Endothelial cell of umbilical vein (primary cell): ENCODE measurements at regions not wholly inside any gene's neighbourhood (a gene's known extent, or its start where the extent isn't known, plus 50 kb on each side); places are given as distances from the start of the nearest gene placed in this dataset.

Experiments
- BruUV-seq: library from RNA; stranded (reverse); fragments of 400-500 nt; replicated peaks from 2 replicates; lab custom pipeline; 2021; lab: Mats Ljungman, UMichigan
- CTCF ChIA-PET: fragments of 300-600, 350-600 bp; sonication (Branson Sonifier 250); formaldehyde crosslinking; loops from one replicate; lab custom pipeline; 2021; ENCODE audit warnings: antibody characterized with exemption, inconsistent platforms; lab: Charles Lee
- POLR2A ChIA-PET: fragments of 300-600, 350-600 bp; sonication (Branson Sonifier 250); formaldehyde crosslinking; loops from one replicate; lab custom pipeline; 2021; ENCODE audit warnings: antibody characterized with exemption, inconsistent platforms; lab: Charles Lee
- DNase-seq: peaks from one replicate; pipeline ENCODE4 v3.0.0-alpha.2; 2011; ENCODE audit warnings: low read depth, low spot score
- FAIRE-seq: peaks from 2 replicates; lab custom pipeline; 2011; peaks lifted over from hg19 to GRCh38; lab: Jason Lieb, UNC
- H2AFZ ChIP-seq: 2 replicates; pipeline ENCODE4 v1.6.0; 2012; ENCODE audit warnings: low read depth, low read length, control low read depth, inconsistent platforms
- H3K27ac ChIP-seq: 2 replicates; pipeline ENCODE4 v1.5.1; 2011; ENCODE audit warnings: low read depth, mild to moderate bottlenecking, control low read depth, low read length, moderate library complexity; ENCODE audit not compliant: insufficient read depth
- H3K27me3 ChIP-seq, 2 experiments: 2 replicates each; pipeline versions ENCODE4 v1.6.0 to v1.6.1; 2011; ENCODE audit warnings: low read length in 2 of 2, mixed read lengths in 1 of 2; ENCODE audit not compliant: control insufficient read depth in 2 of 2, insufficient read depth in 2 of 2
- H3K36me3 ChIP-seq, 2 experiments: 2 replicates in 1 of 2; 3 replicates in 1 of 2; pipeline ENCODE4 v1.5.1; 2011; ENCODE audit warnings: low read length in 2 of 2, mild to moderate bottlenecking in 1 of 2, moderate library complexity in 1 of 2; ENCODE audit not compliant: control insufficient read depth in 2 of 2, insufficient read depth in 2 of 2; ENCODE audit errors: extremely low read depth in 1 of 2
- H3K4me1 ChIP-seq: 3 replicates; pipeline ENCODE4 v1.5.1; 2011; ENCODE audit warnings: mild to moderate bottlenecking, low read length; ENCODE audit not compliant: control insufficient read depth, insufficient read depth; ENCODE audit errors: extremely low read depth
- H3K4me2 ChIP-seq: 2 replicates; pipeline ENCODE4 v1.6.1; 2011; ENCODE audit warnings: low read length, control low read depth, mixed read lengths; ENCODE audit not compliant: insufficient read depth
- H3K4me3 ChIP-seq, 3 experiments: fragments of 200-600 bp in 1 of 3; sonication (generic), shearing (Covaris generic) in 1 of 3; replicated peaks in 1 of 3; 2 replicates each; pipeline ENCODE4 v1.5.1; 2011 to 2016; ENCODE audit warnings: control low read depth in 3 of 3, low read length in 3 of 3, mild to moderate bottlenecking in 2 of 3, inconsistent platforms in 1 of 3, low read depth in 1 of 3, moderate library complexity in 1 of 3; ENCODE audit not compliant: insufficient read depth in 1 of 3
- H3K79me2 ChIP-seq: 2 replicates; pipeline ENCODE4 v1.6.0; 2012; ENCODE audit warnings: low read length, inconsistent platforms; ENCODE audit not compliant: control insufficient read depth, insufficient read depth
- H3K9ac ChIP-seq: replicated peaks from 2 replicates; pipeline ENCODE3; 2011; ENCODE audit warnings: low read length, control low read depth; ENCODE audit not compliant: insufficient read depth; ENCODE audit errors: extremely low read depth
- H3K9me1 ChIP-seq: replicated peaks from 3 replicates; pipeline ENCODE4 v1.6.0; 2011; ENCODE audit warnings: mild to moderate bottlenecking, low read length; ENCODE audit not compliant: control insufficient read depth, insufficient read depth; ENCODE audit errors: extremely low read depth
- H3K9me3 ChIP-seq: replicated peaks from 2 replicates; pipeline ENCODE4 v1.5.1; 2012; ENCODE audit warnings: low read length, inconsistent platforms; ENCODE audit not compliant: control insufficient read depth, insufficient read depth
- H4K20me1 ChIP-seq: replicated peaks from 2 replicates; pipeline ENCODE3; 2011; ENCODE audit warnings: mild to moderate bottlenecking, low read length; ENCODE audit not compliant: control insufficient read depth, insufficient read depth; ENCODE audit errors: extremely low read depth
- CTCF ChIP-seq, 2 donors: IDR thresholded peaks; 1 replicate in 1 of 2; 2 replicates in 1 of 2; pipeline ENCODE4 v1.5.1; 2011; ENCODE audit warnings: low read length in 2 of 2, mild to moderate bottlenecking in 2 of 2, moderate library complexity in 2 of 2, control low read depth in 1 of 2, inconsistent platforms in 1 of 2, low read depth in 1 of 2; ENCODE audit not compliant: insufficient read depth in 1 of 2; ENCODE audit errors: extremely low read depth in 1 of 2
- EZH2 ChIP-seq: IDR thresholded peaks from 2 replicates; pipeline ENCODE4 v1.6.1; 2012; ENCODE audit warnings: borderline replicate concordance, low read depth, mild to moderate bottlenecking, moderate library complexity, low read length, inconsistent platforms; ENCODE audit not compliant: severe bottlenecking
- FOS ChIP-seq: IDR thresholded peaks from 2 replicates; pipeline ENCODE4 v1.6.1; 2011; ENCODE audit warnings: mild to moderate bottlenecking, low read length, moderate library complexity, borderline replicate concordance; ENCODE audit not compliant: insufficient read depth
- GATA2 ChIP-seq: IDR thresholded peaks from 2 replicates; pipeline ENCODE4 v1.7.0; 2011; ENCODE audit warnings: low read depth, mild to moderate bottlenecking, moderate library complexity, mixed read lengths, low read length; ENCODE audit not compliant: insufficient read length, insufficient read depth
- JUN ChIP-seq: IDR thresholded peaks from 2 replicates; pipeline ENCODE4 v1.6.1; 2011; ENCODE audit warnings: borderline replicate concordance, low read depth; ENCODE audit not compliant: insufficient read length, insufficient read depth
- MAX ChIP-seq: IDR thresholded peaks from 2 replicates; pipeline ENCODE4 v1.6.1; 2011; ENCODE audit not compliant: insufficient read depth, insufficient read length
- MYC ChIP-seq: IDR thresholded peaks from one replicate; pipeline ENCODE4 v1.6.1; 2011; ENCODE audit warnings: mild to moderate bottlenecking, low read depth, low read length
- POLR2A ChIP-seq: IDR thresholded peaks from 2 replicates; pipeline ENCODE4 v1.6.1; 2012; ENCODE audit warnings: low read depth, mild to moderate bottlenecking, control low read depth, low read length
- POLR2AphosphoS5 ChIP-seq: IDR thresholded peaks from 2 replicates; pipeline ENCODE4 v1.6.1; 2012; ENCODE audit warnings: low read depth, mild to moderate bottlenecking, control low read depth, low read length, moderate library complexity; ENCODE audit not compliant: insufficient read depth
- dilution Hi-C: fragments of 300-500 bp; cut with MboI; formaldehyde crosslinking; loops from one replicate; pipeline ENCODE4 v1.15.0; 2019; ENCODE audit warnings: low sequenced_read_pairs; ENCODE audit not compliant: extremely low pct_ligation_motif_present
- intact Hi-C: fragments of 100-400 bp; cut with micrococcal nuclease; formaldehyde crosslinking; loops from one replicate; pipeline ENCODE4 v1.10.0; 2022

DNA sequence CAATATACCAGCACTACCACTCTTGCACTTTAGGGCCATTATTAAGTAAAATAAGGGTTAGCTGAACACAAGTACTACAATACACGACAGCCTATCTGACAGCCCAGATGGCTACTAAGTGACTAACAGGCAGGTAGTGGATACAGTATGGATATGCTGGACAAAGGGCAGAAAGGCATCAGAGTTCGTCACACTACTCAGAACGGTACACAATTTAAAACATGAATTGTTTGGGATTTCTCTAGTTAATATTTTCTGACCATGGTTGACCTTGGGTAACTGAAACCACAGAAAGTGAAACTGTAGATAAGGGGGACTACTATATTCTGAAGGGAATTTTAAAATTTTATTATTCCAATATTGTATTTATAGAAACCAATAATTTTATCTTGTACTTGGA lies 101.3 kb upstream of the SKAP2 start:
- no peaks in the 10 kb centered on the region for H3K9me1 ChIP-seq
- H3K4me2 ChIP-seq: no peak overlapping the region
- CTCF ChIA-PET: interaction anchor here (0.6 to 3.0 kb wide), 3 partner anchors 10 to 71 kb away, joined by 3 to 8 read pairs (median 3); no protein-coding TSS in a partner anchor
- H3K9me3 ChIP-seq: no peaks in the 10 kb centered on the region
- no peak overlapping the region for H3K27ac ChIP-seq
- POLR2A ChIA-PET: no interaction called here
- H4K20me1 ChIP-seq: no peaks in the 10 kb centered on the region
- no peaks in the 10 kb centered on the region for H3K4me1 ChIP-seq
- no peak for TF ChIP-seq FOS
- no peak for TF ChIP-seq GATA2
- no peak for TF ChIP-seq MYC
- no peak for TF ChIP-seq EZH2
- TF ChIP-seq POLR2A: no peak
- TF ChIP-seq POLR2AphosphoS5: no peak
- TF ChIP-seq JUN: no peak
- no peak for TF ChIP-seq CTCF (IDR thresholded peaks at IDR 0.05; ENCODE audit: extremely low read depth in 1 of 2, insufficient read depth in 1 of 2, low read depth in 1 of 2, low read length in 2 of 2)
- TF ChIP-seq MAX: no peak
- H3K9ac ChIP-seq: no peak overlapping the region
- intact Hi-C loops: no loop called here
- dilution Hi-C loops: no loop called here
- no peak for FAIRE-seq
- DNase-seq: no peak
- no peaks in the 10 kb centered on the region for H3K79me2 ChIP-seq
- no peak overlapping the region for H2AFZ ChIP-seq
- no TSS peak for BruUV-seq
- H3K27me3 ChIP-seq: no peaks in the 10 kb centered on the region
- H3K36me3 ChIP-seq: no peaks in the 10 kb centered on the region
- H3K4me3 ChIP-seq: no peak overlapping the region
